Endothelial cell (in vitro differentiated cells): ENCODE measurements at regions not wholly inside any gene's neighbourhood (a gene's known extent, or its start where the extent isn't known, plus 50 kb on each side); places are given as distances from the start of the nearest gene placed in this dataset.

Experiments
- DNase-seq: peaks from one replicate; pipeline ENCODE4 v3.0.0; 2021; ENCODE audit warnings: low spot score
- H3K27ac Mint-ChIP-seq: one replicate; pipeline ENCODE4 v1.8.0; 2021; ENCODE audit warnings: mixed read lengths, inconsistent platforms; ENCODE audit not compliant: unreplicated experiment
- H3K27me3 Mint-ChIP-seq: one replicate; pipeline ENCODE4 v1.8.0; 2021; ENCODE audit warnings: mild to moderate bottlenecking, moderate library complexity, mixed read lengths, inconsistent platforms; ENCODE audit not compliant: unreplicated experiment
- H3K36me3 Mint-ChIP-seq: one replicate; pipeline ENCODE4 v1.8.0; 2021; ENCODE audit warnings: mild to moderate bottlenecking, low read depth, mixed read lengths, inconsistent platforms; ENCODE audit not compliant: unreplicated experiment
- H3K4me1 Mint-ChIP-seq: one replicate; pipeline ENCODE4 v1.8.0; 2021; ENCODE audit warnings: mild to moderate bottlenecking, mixed read lengths, inconsistent platforms; ENCODE audit not compliant: unreplicated experiment
- H3K4me3 Mint-ChIP-seq: one replicate; pipeline ENCODE4 v1.8.0; 2021; ENCODE audit warnings: mild to moderate bottlenecking, mixed read lengths, inconsistent platforms; ENCODE audit not compliant: unreplicated experiment
- H3K9me3 Mint-ChIP-seq: one replicate; pipeline ENCODE4 v1.8.0; 2021; ENCODE audit warnings: mixed read lengths, inconsistent platforms; ENCODE audit not compliant: unreplicated experiment
- CTCF ChIP-seq: fragments of 200-600 bp; sonication (generic); IDR thresholded peaks from one replicate; pipeline ENCODE4 v1.5.0; 2021; ENCODE audit warnings: antibody characterized with exemption; ENCODE audit not compliant: unreplicated experiment

- Mint-ChIP-seq H3K36me3 (no peaks in the 10 kb centered on the region), H3K9me3 (no peaks in the 10 kb centered on the region), H3K27ac (no peak overlapping the region), H3K27me3 (no peaks in the 10 kb centered on the region), H3K4me3 (no peak overlapping the region), H3K4me1 (no peaks in the 10 kb centered on the region)
- no peak for DNase-seq
- no peak for TF ChIP-seq CTCF
Measured at GRCh38 chr9:7613931-7614330, 185.6 kb downstream of the DMAC1 start.

- Mint-ChIP-seq H3K36me3 (no peaks in the 10 kb centered on the region), H3K27ac (no peak overlapping the region), H3K9me3 (no peaks in the 10 kb centered on the region), H3K4me3 (no peak overlapping the region), H3K4me1 (no peaks in the 10 kb centered on the region), H3K27me3 (no peaks in the 10 kb centered on the region)
- TF ChIP-seq CTCF, result no peak
- DNase-seq, result no peak
Measured at GRCh38 chr9:7608261-7608660, 191.3 kb downstream of the DMAC1 start.

- Mint-ChIP-seq H3K9me3 (no peaks in the 10 kb centered on the region), H3K4me1 (no peaks in the 10 kb centered on the region), H3K27ac (no peak overlapping the region), H3K4me3 (no peak overlapping the region), H3K27me3 (no peaks in the 10 kb centered on the region), H3K36me3 (no peaks in the 10 kb centered on the region)
- no peak for DNase-seq
- TF ChIP-seq CTCF, result no peak
Measured at GRCh38 chr9:7607421-7607820, 192.2 kb downstream of the DMAC1 start.

GRCh38 chr9:7606591-7606990 is 193.0 kb downstream of the DMAC1 start:
- Mint-ChIP-seq H3K36me3 (no peaks in the 10 kb centered on the region), H3K4me3 (no peak overlapping the region), H3K9me3 (no peaks in the 10 kb centered on the region)

GRCh38 chr9:7601739-7602138 is 197.8 kb downstream of the DMAC1 start:
- DNase-seq, result no peak
- H3K4me3 Mint-ChIP-seq, result no peak overlapping the region
- H3K27me3 Mint-ChIP-seq, result no peaks in the 10 kb centered on the region
- no peaks in the 10 kb centered on the region for H3K36me3 Mint-ChIP-seq
- no peaks in the 10 kb centered on the region for H3K4me1 Mint-ChIP-seq
- no peak overlapping the region for H3K27ac Mint-ChIP-seq
- H3K9me3 Mint-ChIP-seq, result no peaks in the 10 kb centered on the region
- no peak for TF ChIP-seq CTCF

More at GRCh38 chr9:7606591-7606990, 193.0 kb downstream of the DMAC1 start:
- no peak overlapping the region for H3K27ac Mint-ChIP-seq
- no peak for TF ChIP-seq CTCF
- no peaks in the 10 kb centered on the region for H3K27me3 Mint-ChIP-seq
- no peaks in the 10 kb centered on the region for H3K4me1 Mint-ChIP-seq
- DNase-seq, result no peak
